K562 (cell line): ENCODE measurements at regions not wholly inside any gene's neighbourhood (a gene's known extent, or its start where the extent isn't known, plus 50 kb on each side); places are given as distances from the start of the nearest gene placed in this dataset.

ENCODE experiments used
- ATAC-seq: fragments of 200-7000 bp; cut with Tn5 transposase; 3 replicates; pipeline ENCODE4 v1.9.1; 2020; ENCODE audit warnings: moderate library complexity
- BruUV-seq: library from RNA; stranded (reverse); fragments of 400-500 nt; replicated peaks from 2 replicates; lab custom pipeline; 2021; lab: Mats Ljungman, UMichigan
- CTCF ChIA-PET: fragments of 300-600 bp; formaldehyde crosslinking; extraction: SDS; loops from one replicate; lab custom pipeline; 2021; ENCODE audit warnings: low intra/inter-chr PET ratio; lab: Yijun Ruan, JAX
- POLR2A ChIA-PET: fragments of 300-600, 350-650 bp; sonication (Branson Sonifier 250); formaldehyde crosslinking; extraction: SDS; loops from one replicate; lab custom pipeline; 2021; ENCODE audit warnings: antibody characterized with exemption, inconsistent platforms; lab: Yijun Ruan, JAX
- DNase-seq, 4 experiments: peaks; one replicate each; pipeline versions ENCODE4 v3.0.0 to v3.0.0-alpha.2; 2011 to 2018; ENCODE audit warnings: low spot score in 3 of 4, mixed read lengths in 3 of 4; ENCODE audit errors: extremely low read depth in 1 of 4
- FAIRE-seq: peaks from 2 replicates; lab custom pipeline; 2011; peaks lifted over from hg19 to GRCh38; lab: Jason Lieb, UNC
- H2AFZ ChIP-seq: 2 replicates; pipeline ENCODE4 v1.6.0; 2011; ENCODE audit warnings: low read depth, low read length, control low read depth, inconsistent platforms
- H3K27ac ChIP-seq: fragments of 200-600 bp; 3 replicates; pipeline ENCODE4 v1.8.0; 2011; ENCODE audit warnings: low read depth, mild to moderate bottlenecking, control low read depth, inconsistent platforms, low read length, moderate library complexity, mixed read lengths; ENCODE audit errors: extremely low read depth
- H3K27me3 ChIP-seq, 2 experiments: fragments of 300-600 bp in 1 of 2; 2 replicates in 1 of 2; 3 replicates in 1 of 2; pipeline versions ENCODE4 v1.6.0 to v1.8.0; 2011; ENCODE audit warnings: inconsistent platforms in 2 of 2, low read length in 2 of 2, mild to moderate bottlenecking in 1 of 2, mixed read lengths in 1 of 2, moderate library complexity in 1 of 2; ENCODE audit not compliant: control insufficient read depth in 2 of 2, insufficient read depth in 2 of 2
- H3K36me3 ChIP-seq: fragments of 300-600 bp; 3 replicates; pipeline ENCODE4 v1.8.0; 2011; ENCODE audit warnings: mild to moderate bottlenecking, low read length, inconsistent platforms; ENCODE audit not compliant: control insufficient read depth, insufficient read depth
- H3K4me1 ChIP-seq, 2 experiments: fragments of 200-600 bp in 1 of 2; replicated peaks in 1 of 2; 2 replicates in 1 of 2; 3 replicates in 1 of 2; pipeline versions ENCODE4 v1.5.1 to v1.8.0; 2011; ENCODE audit warnings: inconsistent platforms in 2 of 2, low read length in 2 of 2, mild to moderate bottlenecking in 1 of 2, mixed read lengths in 1 of 2, moderate library complexity in 1 of 2; ENCODE audit not compliant: control insufficient read depth in 2 of 2, insufficient read depth in 2 of 2
- H3K4me2 ChIP-seq: 2 replicates; pipeline ENCODE4 v1.6.1; 2011; ENCODE audit warnings: low read length, control low read depth, inconsistent platforms, mixed read lengths; ENCODE audit not compliant: insufficient read depth
- H3K4me3 ChIP-seq: fragments of 200-600 bp; sonication (generic), shearing (Covaris generic); 2 replicates; pipeline ENCODE4 v1.5.1; 2016; ENCODE audit warnings: control low read depth, inconsistent platforms
- H3K79me2 ChIP-seq: fragments of 200-600 bp; 3 replicates; pipeline ENCODE4 v1.8.0; 2011; ENCODE audit warnings: low read length, inconsistent platforms; ENCODE audit not compliant: control insufficient read depth, insufficient read depth
- H3K9ac ChIP-seq, 2 experiments: 2 replicates each; pipeline versions ENCODE4 v1.6.0 to v1.6.1; 2011; ENCODE audit warnings: low read depth in 2 of 2, low read length in 2 of 2, control low read depth in 1 of 2, inconsistent platforms in 1 of 2, mild to moderate bottlenecking in 1 of 2, mixed read lengths in 1 of 2; ENCODE audit not compliant: insufficient read depth in 1 of 2
- H3K9me1 ChIP-seq: one replicate; pipeline ENCODE4 v1.6.0; 2011; ENCODE audit warnings: inconsistent platforms, mild to moderate bottlenecking, low read length, moderate library complexity; ENCODE audit not compliant: control insufficient read depth, insufficient read depth
- H3K9me3 ChIP-seq: replicated peaks from 2 replicates; pipeline ENCODE4 v1.5.1; 2011; ENCODE audit warnings: low read depth, low read length, inconsistent platforms; ENCODE audit not compliant: control insufficient read depth, insufficient read depth
- H4K20me1 ChIP-seq: replicated peaks from 2 replicates; pipeline ENCODE4 v1.6.1; 2011; ENCODE audit warnings: low read length, inconsistent platforms, mixed read lengths; ENCODE audit not compliant: control insufficient read depth, insufficient read depth
- RCOR1 ChIP-seq, 2 experiments: IDR thresholded peaks; 2 replicates each; pipeline ENCODE4 v1.6.1; 2012; ENCODE audit warnings: low read depth in 2 of 2, low read length in 2 of 2, borderline replicate concordance in 1 of 2, improper control_type of control experiment in 1 of 2
- WGBS: fragments of 100-300 bp; shearing (Covaris generic); methylation state at CpG from one replicate; pipeline ENCODE4 v1.1.6; 2016; ENCODE audit warnings: low coverage, mixed read lengths; ENCODE audit not compliant: insufficient coverage; ENCODE audit errors: missing lambda C conversion rate; 5-methylcytosine and 5-hydroxymethylcytosine counted together
- in situ Hi-C: fragments of 300-500 bp; cut with MboI; formaldehyde crosslinking; loops from 4 replicates; pipeline ENCODE4 v1.15.0; 2018; ENCODE audit warnings: inconsistent platforms, mixed read lengths
- intact Hi-C: fragments of 100-400 bp; cut with micrococcal nuclease; formaldehyde crosslinking; loops from 2 replicates; pipeline ENCODE4 v1.14.2; 2022
- TF ChIP-seq, protein P1 (sequence below): fragments of 200-600 bp; sonication (generic); IDR thresholded peaks from one replicate; pipeline ENCODE4 v1.6.1; 2012; ENCODE audit warnings: mild to moderate bottlenecking, low read depth, low read length, inconsistent platforms
- TF ChIP-seq, protein P2 (sequence below): fragments of 150-350 bp; conservative IDR thresholded peaks from 2 replicates; pipeline ENCODE4 v1.6.1; 2014; ENCODE audit warnings: low read length
- TF ChIP-seq, protein P3 (sequence below): fragments of 450-650 bp; IDR thresholded peaks from 2 replicates; pipeline ENCODE4 v1.6.1; 2016; ENCODE audit warnings: mild to moderate bottlenecking

DNA sequence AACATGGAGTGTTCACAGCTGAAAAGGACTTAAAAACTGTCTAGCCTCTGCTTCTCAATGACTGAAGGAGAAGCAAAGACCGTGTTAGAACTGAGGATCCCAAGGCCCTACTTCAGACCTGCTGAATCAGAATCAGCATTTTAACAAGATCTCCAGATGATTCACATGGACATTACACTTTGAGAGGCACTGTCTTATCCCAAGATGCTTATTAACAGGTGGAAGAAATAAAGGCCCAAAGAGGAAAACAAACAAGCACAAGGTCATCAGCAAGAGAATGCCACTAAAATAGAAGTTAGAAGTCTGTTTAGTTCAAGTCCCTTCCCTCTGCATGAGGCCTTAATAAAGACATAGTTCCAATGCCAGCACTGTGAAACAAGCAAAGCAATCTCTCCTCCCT lies 191.4 kb upstream of the BCL6 start:
- no peaks in the 10 kb centered on the region for H3K36me3 ChIP-seq
- H3K79me2 ChIP-seq: no peaks in the 10 kb centered on the region
- no peaks in the 10 kb centered on the region; the same call in 1 of the 2 replicates for H4K20me1 ChIP-seq
- no peak overlapping the region for H2AFZ ChIP-seq
- H3K4me2 ChIP-seq: no peak overlapping the region
- no peaks in the 10 kb centered on the region for H3K4me1 ChIP-seq
- ATAC-seq (no peak), FAIRE-seq (no peak), DNase-seq (no peak)
- no peaks in the 10 kb centered on the region for H3K9me3 ChIP-seq
- WGBS: 0% methylated on average over 1 of the region's 1 CpG
- intact Hi-C loops (no loop called here), in situ Hi-C loops (no loop called here)
- H3K27me3 ChIP-seq: peaks cover 5 to 9% of the 10 kb centered on the region in 2 experiments; a peak in 2 of 5 replicates
- H3K4me3 ChIP-seq: no peak overlapping the region
- H3K9ac ChIP-seq: no peak overlapping the region
- no TSS peak for BruUV-seq
- CTCF ChIA-PET: no interaction called here
- H3K27ac ChIP-seq: no peak overlapping the region
- POLR2A ChIA-PET: no interaction called here
- H3K9me1 ChIP-seq: no peaks in the 10 kb centered on the region
- TF ChIP-seq, protein P1, sequence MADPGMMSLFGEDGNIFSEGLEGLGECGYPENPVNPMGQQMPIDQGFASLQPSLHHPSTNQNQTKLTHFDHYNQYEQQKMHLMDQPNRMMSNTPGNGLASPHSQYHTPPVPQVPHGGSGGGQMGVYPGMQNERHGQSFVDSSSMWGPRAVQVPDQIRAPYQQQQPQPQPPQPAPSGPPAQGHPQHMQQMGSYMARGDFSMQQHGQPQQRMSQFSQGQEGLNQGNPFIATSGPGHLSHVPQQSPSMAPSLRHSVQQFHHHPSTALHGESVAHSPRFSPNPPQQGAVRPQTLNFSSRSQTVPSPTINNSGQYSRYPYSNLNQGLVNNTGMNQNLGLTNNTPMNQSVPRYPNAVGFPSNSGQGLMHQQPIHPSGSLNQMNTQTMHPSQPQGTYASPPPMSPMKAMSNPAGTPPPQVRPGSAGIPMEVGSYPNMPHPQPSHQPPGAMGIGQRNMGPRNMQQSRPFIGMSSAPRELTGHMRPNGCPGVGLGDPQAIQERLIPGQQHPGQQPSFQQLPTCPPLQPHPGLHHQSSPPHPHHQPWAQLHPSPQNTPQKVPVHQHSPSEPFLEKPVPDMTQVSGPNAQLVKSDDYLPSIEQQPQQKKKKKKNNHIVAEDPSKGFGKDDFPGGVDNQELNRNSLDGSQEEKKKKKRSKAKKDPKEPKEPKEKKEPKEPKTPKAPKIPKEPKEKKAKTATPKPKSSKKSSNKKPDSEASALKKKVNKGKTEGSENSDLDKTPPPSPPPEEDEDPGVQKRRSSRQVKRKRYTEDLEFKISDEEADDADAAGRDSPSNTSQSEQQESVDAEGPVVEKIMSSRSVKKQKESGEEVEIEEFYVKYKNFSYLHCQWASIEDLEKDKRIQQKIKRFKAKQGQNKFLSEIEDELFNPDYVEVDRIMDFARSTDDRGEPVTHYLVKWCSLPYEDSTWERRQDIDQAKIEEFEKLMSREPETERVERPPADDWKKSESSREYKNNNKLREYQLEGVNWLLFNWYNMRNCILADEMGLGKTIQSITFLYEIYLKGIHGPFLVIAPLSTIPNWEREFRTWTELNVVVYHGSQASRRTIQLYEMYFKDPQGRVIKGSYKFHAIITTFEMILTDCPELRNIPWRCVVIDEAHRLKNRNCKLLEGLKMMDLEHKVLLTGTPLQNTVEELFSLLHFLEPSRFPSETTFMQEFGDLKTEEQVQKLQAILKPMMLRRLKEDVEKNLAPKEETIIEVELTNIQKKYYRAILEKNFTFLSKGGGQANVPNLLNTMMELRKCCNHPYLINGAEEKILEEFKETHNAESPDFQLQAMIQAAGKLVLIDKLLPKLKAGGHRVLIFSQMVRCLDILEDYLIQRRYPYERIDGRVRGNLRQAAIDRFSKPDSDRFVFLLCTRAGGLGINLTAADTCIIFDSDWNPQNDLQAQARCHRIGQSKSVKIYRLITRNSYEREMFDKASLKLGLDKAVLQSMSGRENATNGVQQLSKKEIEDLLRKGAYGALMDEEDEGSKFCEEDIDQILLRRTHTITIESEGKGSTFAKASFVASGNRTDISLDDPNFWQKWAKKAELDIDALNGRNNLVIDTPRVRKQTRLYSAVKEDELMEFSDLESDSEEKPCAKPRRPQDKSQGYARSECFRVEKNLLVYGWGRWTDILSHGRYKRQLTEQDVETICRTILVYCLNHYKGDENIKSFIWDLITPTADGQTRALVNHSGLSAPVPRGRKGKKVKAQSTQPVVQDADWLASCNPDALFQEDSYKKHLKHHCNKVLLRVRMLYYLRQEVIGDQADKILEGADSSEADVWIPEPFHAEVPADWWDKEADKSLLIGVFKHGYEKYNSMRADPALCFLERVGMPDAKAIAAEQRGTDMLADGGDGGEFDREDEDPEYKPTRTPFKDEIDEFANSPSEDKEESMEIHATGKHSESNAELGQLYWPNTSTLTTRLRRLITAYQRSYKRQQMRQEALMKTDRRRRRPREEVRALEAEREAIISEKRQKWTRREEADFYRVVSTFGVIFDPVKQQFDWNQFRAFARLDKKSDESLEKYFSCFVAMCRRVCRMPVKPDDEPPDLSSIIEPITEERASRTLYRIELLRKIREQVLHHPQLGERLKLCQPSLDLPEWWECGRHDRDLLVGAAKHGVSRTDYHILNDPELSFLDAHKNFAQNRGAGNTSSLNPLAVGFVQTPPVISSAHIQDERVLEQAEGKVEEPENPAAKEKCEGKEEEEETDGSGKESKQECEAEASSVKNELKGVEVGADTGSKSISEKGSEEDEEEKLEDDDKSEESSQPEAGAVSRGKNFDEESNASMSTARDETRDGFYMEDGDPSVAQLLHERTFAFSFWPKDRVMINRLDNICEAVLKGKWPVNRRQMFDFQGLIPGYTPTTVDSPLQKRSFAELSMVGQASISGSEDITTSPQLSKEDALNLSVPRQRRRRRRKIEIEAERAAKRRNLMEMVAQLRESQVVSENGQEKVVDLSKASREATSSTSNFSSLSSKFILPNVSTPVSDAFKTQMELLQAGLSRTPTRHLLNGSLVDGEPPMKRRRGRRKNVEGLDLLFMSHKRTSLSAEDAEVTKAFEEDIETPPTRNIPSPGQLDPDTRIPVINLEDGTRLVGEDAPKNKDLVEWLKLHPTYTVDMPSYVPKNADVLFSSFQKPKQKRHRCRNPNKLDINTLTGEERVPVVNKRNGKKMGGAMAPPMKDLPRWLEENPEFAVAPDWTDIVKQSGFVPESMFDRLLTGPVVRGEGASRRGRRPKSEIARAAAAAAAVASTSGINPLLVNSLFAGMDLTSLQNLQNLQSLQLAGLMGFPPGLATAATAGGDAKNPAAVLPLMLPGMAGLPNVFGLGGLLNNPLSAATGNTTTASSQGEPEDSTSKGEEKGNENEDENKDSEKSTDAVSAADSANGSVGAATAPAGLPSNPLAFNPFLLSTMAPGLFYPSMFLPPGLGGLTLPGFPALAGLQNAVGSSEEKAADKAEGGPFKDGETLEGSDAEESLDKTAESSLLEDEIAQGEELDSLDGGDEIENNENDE: no peak
- TF ChIP-seq, protein P2, sequence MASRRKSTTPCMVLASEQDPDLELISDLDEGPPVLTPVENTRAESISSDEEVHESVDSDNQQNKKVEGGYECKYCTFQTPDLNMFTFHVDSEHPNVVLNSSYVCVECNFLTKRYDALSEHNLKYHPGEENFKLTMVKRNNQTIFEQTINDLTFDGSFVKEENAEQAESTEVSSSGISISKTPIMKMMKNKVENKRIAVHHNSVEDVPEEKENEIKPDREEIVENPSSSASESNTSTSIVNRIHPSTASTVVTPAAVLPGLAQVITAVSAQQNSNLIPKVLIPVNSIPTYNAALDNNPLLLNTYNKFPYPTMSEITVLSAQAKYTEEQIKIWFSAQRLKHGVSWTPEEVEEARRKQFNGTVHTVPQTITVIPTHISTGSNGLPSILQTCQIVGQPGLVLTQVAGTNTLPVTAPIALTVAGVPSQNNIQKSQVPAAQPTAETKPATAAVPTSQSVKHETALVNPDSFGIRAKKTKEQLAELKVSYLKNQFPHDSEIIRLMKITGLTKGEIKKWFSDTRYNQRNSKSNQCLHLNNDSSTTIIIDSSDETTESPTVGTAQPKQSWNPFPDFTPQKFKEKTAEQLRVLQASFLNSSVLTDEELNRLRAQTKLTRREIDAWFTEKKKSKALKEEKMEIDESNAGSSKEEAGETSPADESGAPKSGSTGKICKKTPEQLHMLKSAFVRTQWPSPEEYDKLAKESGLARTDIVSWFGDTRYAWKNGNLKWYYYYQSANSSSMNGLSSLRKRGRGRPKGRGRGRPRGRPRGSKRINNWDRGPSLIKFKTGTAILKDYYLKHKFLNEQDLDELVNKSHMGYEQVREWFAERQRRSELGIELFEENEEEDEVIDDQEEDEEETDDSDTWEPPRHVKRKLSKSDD: no peak
- TF ChIP-seq, protein P3, sequence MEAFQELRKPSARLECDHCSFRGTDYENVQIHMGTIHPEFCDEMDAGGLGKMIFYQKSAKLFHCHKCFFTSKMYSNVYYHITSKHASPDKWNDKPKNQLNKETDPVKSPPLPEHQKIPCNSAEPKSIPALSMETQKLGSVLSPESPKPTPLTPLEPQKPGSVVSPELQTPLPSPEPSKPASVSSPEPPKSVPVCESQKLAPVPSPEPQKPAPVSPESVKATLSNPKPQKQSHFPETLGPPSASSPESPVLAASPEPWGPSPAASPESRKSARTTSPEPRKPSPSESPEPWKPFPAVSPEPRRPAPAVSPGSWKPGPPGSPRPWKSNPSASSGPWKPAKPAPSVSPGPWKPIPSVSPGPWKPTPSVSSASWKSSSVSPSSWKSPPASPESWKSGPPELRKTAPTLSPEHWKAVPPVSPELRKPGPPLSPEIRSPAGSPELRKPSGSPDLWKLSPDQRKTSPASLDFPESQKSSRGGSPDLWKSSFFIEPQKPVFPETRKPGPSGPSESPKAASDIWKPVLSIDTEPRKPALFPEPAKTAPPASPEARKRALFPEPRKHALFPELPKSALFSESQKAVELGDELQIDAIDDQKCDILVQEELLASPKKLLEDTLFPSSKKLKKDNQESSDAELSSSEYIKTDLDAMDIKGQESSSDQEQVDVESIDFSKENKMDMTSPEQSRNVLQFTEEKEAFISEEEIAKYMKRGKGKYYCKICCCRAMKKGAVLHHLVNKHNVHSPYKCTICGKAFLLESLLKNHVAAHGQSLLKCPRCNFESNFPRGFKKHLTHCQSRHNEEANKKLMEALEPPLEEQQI: no peak
- TF ChIP-seq RCOR1 (IDR thresholded peaks at IDR 0.05; ENCODE audit: borderline replicate concordance in 1 of 2, low read depth in 2 of 2, low read length in 2 of 2): no peak
